Occipital lobe (tissue), 1 donor: ENCODE measurements at regions not wholly inside any gene's neighbourhood (a gene's known extent, or its start where the extent isn't known, plus 50 kb on each side); places are given as distances from the start of the nearest gene placed in this dataset.
"Not testable (repeated sequence)": the region's sequence is repeated elsewhere in the genome, so short reads cannot be mapped to it uniquely, and the experiment has no call there.

ENCODE experiments used
- DNase-seq: peaks from one replicate; lab custom pipeline; 2025; lab: John Stamatoyannopoulos, UW

GRCh38 chr22:25487508-25487907 lies 77.0 kb upstream of the GRK3 start:
- DNase-seq, result no peak

- DNase-seq, result no peak
Observed at GRCh38 chr22:25488244-25489020, 76.0 kb upstream of the GRK3 start.

- DNase-seq, result no peak
Observed at GRCh38 chr22:25489947-25490346, 74.5 kb upstream of the GRK3 start.

GRCh38 chr22:25490896-25491295 lies 73.6 kb upstream of the GRK3 start:
- DNase-seq, result no peak

GRCh38 chr22:25492162-25492561 lies 72.3 kb upstream of the GRK3 start:
- DNase-seq, result no peak

- DNase-seq, result peak; percentile 26
Observed at GRCh38 chr22:25492841-25493734, 71.4 kb upstream of the GRK3 start.

GRCh38 chr22:25493794-25494193 lies 70.7 kb upstream of the GRK3 start:
- DNase-seq, result no peak

GRCh38 chr22:25494774-25495173 lies 69.7 kb upstream of the GRK3 start:
- no peak for DNase-seq

GRCh38 chr22:25495285-25495684 lies 69.2 kb upstream of the GRK3 start:
- DNase-seq, result no peak

GRCh38 chr22:25496396-25497064 lies 67.9 kb upstream of the GRK3 start:
- no peak for DNase-seq

- DNase-seq, result no peak
Observed at GRCh38 chr22:25497181-25497641, 67.3 kb upstream of the GRK3 start.

- DNase-seq, result no peak
Observed at GRCh38 chr22:25497716-25498115, 66.8 kb upstream of the GRK3 start.

- not testable (repeated sequence) for DNase-seq
Observed at GRCh38 chr22:25500671-25501070, 63.8 kb upstream of the GRK3 start.

GRCh38 chr22:25504017-25504416 lies 60.5 kb upstream of the GRK3 start:
- not testable (repeated sequence) for DNase-seq

GRCh38 chr22:25508161-25508560 lies 56.3 kb upstream of the GRK3 start:
- DNase-seq, result no peak

- DNase-seq, result no peak
Observed at GRCh38 chr22:25508761-25509321, 55.6 kb upstream of the GRK3 start.

GRCh38 chr22:25509374-25509791 lies 55.1 kb upstream of the GRK3 start:
- DNase-seq, result no peak

GRCh38 chr22:25510876-25511275 lies 53.6 kb upstream of the GRK3 start:
- DNase-seq, result no peak

- DNase-seq, result no peak
Observed at GRCh38 chr22:25511725-25512124, 52.8 kb upstream of the GRK3 start.

GRCh38 chr22:25514436-25515180 lies 49.9 kb upstream of the GRK3 start:
- no peak for DNase-seq
